H9 (cell line): ENCODE measurements at regions not wholly inside any gene's neighbourhood (a gene's known extent, or its start where the extent isn't known, plus 50 kb on each side); places are given as distances from the start of the nearest gene placed in this dataset.

Experiments used
- DNase-seq: peaks from one replicate; pipeline ENCODE4 v3.0.0-alpha.2; 2017
- H2AFZ ChIP-seq: one replicate; pipeline ENCODE4 v1.6.1; 2013; ENCODE audit warnings: mild to moderate bottlenecking, low read length, control low read depth, moderate library complexity
- H2AK5ac ChIP-seq: 2 replicates; pipeline ENCODE4 v1.6.1; 2013; ENCODE audit warnings: low read length, control low read depth, mixed read lengths; ENCODE audit not compliant: insufficient read length
- H2BK120ac ChIP-seq: one replicate; pipeline ENCODE4 v1.6.1; 2013; ENCODE audit warnings: low read depth, mild to moderate bottlenecking, low read length, control low read depth, inconsistent platforms; ENCODE audit not compliant: poor library complexity, severe bottlenecking
- H2BK12ac ChIP-seq: 2 replicates; pipeline ENCODE4 v1.6.1; 2013; ENCODE audit warnings: low read length, control low read depth, mixed read lengths, low read depth; ENCODE audit not compliant: insufficient read length
- H2BK15ac ChIP-seq: 2 replicates; pipeline ENCODE4 v1.6.1; 2013; ENCODE audit warnings: low read depth, low read length, control low read depth
- H2BK20ac ChIP-seq: one replicate; pipeline ENCODE4 v1.6.1; 2013; ENCODE audit warnings: low read depth, mild to moderate bottlenecking, low read length, control low read depth, inconsistent platforms; ENCODE audit not compliant: poor library complexity, severe bottlenecking
- H2BK5ac ChIP-seq: 2 replicates; pipeline ENCODE4 v1.6.1; 2013; ENCODE audit warnings: low read length, control low read depth, mixed read lengths; ENCODE audit not compliant: insufficient read length
- H3K14ac ChIP-seq: 2 replicates; pipeline ENCODE4 v1.6.1; 2013; ENCODE audit warnings: low read length, control low read depth; ENCODE audit not compliant: insufficient read depth
- H3K18ac ChIP-seq: 2 replicates; pipeline ENCODE4 v1.6.1; 2013; ENCODE audit warnings: low read depth, mild to moderate bottlenecking, mixed read lengths, low read length, control low read depth; ENCODE audit not compliant: insufficient read length
- H3K23ac ChIP-seq: 2 replicates; pipeline ENCODE4 v1.6.1; 2013; ENCODE audit warnings: low read length, control low read depth, mixed read lengths, low read depth; ENCODE audit not compliant: insufficient read length
- H3K23me2 ChIP-seq: 2 replicates; pipeline ENCODE4 v1.6.1; 2013; ENCODE audit warnings: low read depth, mild to moderate bottlenecking, mixed read lengths, low read length, control low read depth; ENCODE audit not compliant: insufficient read length, poor library complexity, severe bottlenecking
- H3K27ac ChIP-seq: 2 replicates; pipeline ENCODE4 v1.5.1; 2013; ENCODE audit warnings: low read length, control low read depth, mixed read lengths, low read depth; ENCODE audit not compliant: insufficient read length
- H3K27me3 ChIP-seq: 2 replicates; pipeline ENCODE4 v1.6.1; 2013; ENCODE audit warnings: low read length, control low read depth, inconsistent platforms; ENCODE audit not compliant: insufficient read depth
- H3K4ac ChIP-seq: 2 replicates; pipeline ENCODE4 v1.6.1; 2013; ENCODE audit warnings: low read depth, mild to moderate bottlenecking, control low read depth, inconsistent platforms, low read length, moderate library complexity
- H3K4me1 ChIP-seq: 2 replicates; pipeline ENCODE4 v1.6.1; 2013; ENCODE audit warnings: low read length, control low read depth, inconsistent platforms; ENCODE audit not compliant: insufficient read depth
- H3K4me2 ChIP-seq: 2 replicates; pipeline ENCODE4 v1.6.1; 2013; ENCODE audit warnings: low read length, control low read depth, mixed read lengths; ENCODE audit not compliant: insufficient read length, insufficient read depth
- H3K56ac ChIP-seq: 2 replicates; pipeline ENCODE4 v1.6.1; 2013; ENCODE audit warnings: low read depth, mild to moderate bottlenecking, mixed read lengths, low read length, control low read depth; ENCODE audit not compliant: insufficient read length
- H3K79me1 ChIP-seq: 2 replicates; pipeline ENCODE4 v1.6.1; 2013; ENCODE audit warnings: low read depth, mild to moderate bottlenecking, moderate library complexity, low read length, control low read depth, inconsistent platforms; ENCODE audit not compliant: insufficient read depth, poor library complexity, severe bottlenecking
- H3K79me2 ChIP-seq: 2 replicates; pipeline ENCODE4 v1.6.1; 2013; ENCODE audit warnings: low read length, control low read depth, inconsistent platforms; ENCODE audit not compliant: insufficient read depth
- H3K9ac ChIP-seq: 2 replicates; pipeline ENCODE4 v1.6.1; 2013; ENCODE audit warnings: low read length, control low read depth, mixed read lengths; ENCODE audit not compliant: insufficient read length; ENCODE audit errors: extremely low read depth
- H3K9me3 ChIP-seq: one replicate; pipeline ENCODE4 v1.6.1; 2013; ENCODE audit warnings: low read depth, low read length, inconsistent platforms; ENCODE audit not compliant: control insufficient read depth
- H3T11ph ChIP-seq: one replicate; pipeline ENCODE4 v1.6.1; 2013; ENCODE audit warnings: mild to moderate bottlenecking, low read length, control low read depth, inconsistent platforms
- H4K20me1 ChIP-seq: one replicate; pipeline ENCODE4 v1.6.1; 2013; ENCODE audit not compliant: control insufficient read depth, insufficient read length, insufficient read depth
- H4K5ac ChIP-seq: 2 replicates; pipeline ENCODE4 v1.6.1; 2013; ENCODE audit warnings: low read depth, mild to moderate bottlenecking, mixed read lengths, low read length, control low read depth; ENCODE audit not compliant: insufficient read length
- H4K8ac ChIP-seq: replicated peaks from 2 replicates; pipeline ENCODE4 v1.6.1; 2013; ENCODE audit warnings: low read length, control low read depth, mixed read lengths, low read depth; ENCODE audit not compliant: insufficient read length
- H4K91ac ChIP-seq: 2 replicates; pipeline ENCODE4 v1.6.1; 2013; ENCODE audit warnings: low read depth, mild to moderate bottlenecking, moderate library complexity, mixed read lengths, low read length, control low read depth; ENCODE audit not compliant: insufficient read length
- H3K27ac Mint-ChIP-seq, 3 experiments: 2 replicates in 2 of 3; 3 replicates in 1 of 3; pipeline ENCODE4 v1.8.0; 2020 to 2021; ENCODE audit warnings: mixed read lengths in 3 of 3, mild to moderate bottlenecking in 1 of 3, moderate library complexity in 1 of 3
- H3K27me3 Mint-ChIP-seq: 2 replicates; pipeline ENCODE4 v1.8.0; 2021; ENCODE audit warnings: low read depth, mild to moderate bottlenecking, moderate library complexity, mixed read lengths
- H3K36me3 Mint-ChIP-seq, 3 experiments: 2 replicates in 2 of 3; 3 replicates in 1 of 3; pipeline ENCODE4 v1.8.0; 2020 to 2021; ENCODE audit warnings: low read depth in 3 of 3, mixed read lengths in 3 of 3; ENCODE audit not compliant: insufficient read depth in 1 of 3
- H3K4me1 Mint-ChIP-seq, 2 experiments: 2 replicates each; pipeline ENCODE4 v1.8.0; 2020; ENCODE audit warnings: mixed read lengths in 2 of 2
- H3K4me3 Mint-ChIP-seq, 2 experiments: 2 replicates in 1 of 2; 3 replicates in 1 of 2; pipeline ENCODE4 v1.8.0; 2020 to 2021; ENCODE audit warnings: mild to moderate bottlenecking in 2 of 2, mixed read lengths in 2 of 2, moderate library complexity in 1 of 2
- H3K9me3 Mint-ChIP-seq, 2 experiments: 2 replicates in 1 of 2; 3 replicates in 1 of 2; pipeline ENCODE4 v1.8.0; 2020; ENCODE audit warnings: mild to moderate bottlenecking in 2 of 2, mixed read lengths in 2 of 2, moderate library complexity in 1 of 2
- TF ChIP-seq, protein P1 (sequence below): fragments of 200-600 bp; sonication (generic); conservative IDR thresholded peaks from 3 replicates; pipeline ENCODE4 v1.8.0; 2021; ENCODE audit warnings: antibody characterized with exemption, mild to moderate bottlenecking

DNA sequence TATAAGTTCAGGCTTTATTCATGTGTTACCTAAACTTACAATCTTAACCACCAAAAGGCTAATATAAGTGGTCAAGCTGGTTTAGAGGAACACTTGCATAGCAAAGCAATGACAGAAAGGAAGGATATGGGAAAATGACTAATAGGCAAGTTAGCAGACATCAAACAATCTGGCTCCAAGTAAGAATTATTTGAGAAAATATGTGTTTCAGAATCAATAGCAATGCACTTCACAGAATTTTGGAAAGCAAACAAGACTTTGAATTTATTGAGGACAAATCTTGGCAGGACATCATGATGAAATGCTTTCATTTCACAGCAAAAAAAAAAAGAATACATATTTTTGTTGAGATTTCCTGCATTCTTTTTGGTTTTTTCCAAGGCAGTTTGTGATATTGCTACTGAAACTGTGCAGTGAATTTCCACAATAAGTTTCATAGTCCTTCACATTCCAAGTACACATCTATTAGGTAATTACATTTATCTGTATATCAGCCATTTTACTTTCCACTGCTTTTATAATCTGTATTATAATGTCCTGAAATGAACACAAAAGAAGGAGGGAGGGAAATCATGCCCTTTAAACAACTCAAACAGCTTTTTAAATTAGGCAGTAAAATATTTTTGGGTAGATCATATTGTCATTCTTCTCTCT is 417.9 kb downstream of the NR2F1-AS1 start:
- no peaks in the 10 kb centered on the region for H3K79me2 ChIP-seq
- TF ChIP-seq, protein P1, sequence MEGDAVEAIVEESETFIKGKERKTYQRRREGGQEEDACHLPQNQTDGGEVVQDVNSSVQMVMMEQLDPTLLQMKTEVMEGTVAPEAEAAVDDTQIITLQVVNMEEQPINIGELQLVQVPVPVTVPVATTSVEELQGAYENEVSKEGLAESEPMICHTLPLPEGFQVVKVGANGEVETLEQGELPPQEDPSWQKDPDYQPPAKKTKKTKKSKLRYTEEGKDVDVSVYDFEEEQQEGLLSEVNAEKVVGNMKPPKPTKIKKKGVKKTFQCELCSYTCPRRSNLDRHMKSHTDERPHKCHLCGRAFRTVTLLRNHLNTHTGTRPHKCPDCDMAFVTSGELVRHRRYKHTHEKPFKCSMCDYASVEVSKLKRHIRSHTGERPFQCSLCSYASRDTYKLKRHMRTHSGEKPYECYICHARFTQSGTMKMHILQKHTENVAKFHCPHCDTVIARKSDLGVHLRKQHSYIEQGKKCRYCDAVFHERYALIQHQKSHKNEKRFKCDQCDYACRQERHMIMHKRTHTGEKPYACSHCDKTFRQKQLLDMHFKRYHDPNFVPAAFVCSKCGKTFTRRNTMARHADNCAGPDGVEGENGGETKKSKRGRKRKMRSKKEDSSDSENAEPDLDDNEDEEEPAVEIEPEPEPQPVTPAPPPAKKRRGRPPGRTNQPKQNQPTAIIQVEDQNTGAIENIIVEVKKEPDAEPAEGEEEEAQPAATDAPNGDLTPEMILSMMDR = no peak
- H2BK120ac ChIP-seq = no peak overlapping the region
- H3K36me3 Mint-ChIP-seq = no peaks in the 10 kb centered on the region
- no peak overlapping the region for H3K4ac ChIP-seq
- no peak overlapping the region for H2BK20ac ChIP-seq
- H3K27me3 Mint-ChIP-seq = no peaks in the 10 kb centered on the region; the same call in 1 of the 2 replicates
- no peak for DNase-seq
- no peak overlapping the region for H3K27ac ChIP-seq
- no peaks in the 10 kb centered on the region for H3K79me1 ChIP-seq
- H3K14ac ChIP-seq = no peak overlapping the region
- no peaks in the 10 kb centered on the region for H3K4me1 ChIP-seq
- no peaks in the 10 kb centered on the region; a peak in 1 of 5 replicates for H3K9me3 Mint-ChIP-seq
- no peak overlapping the region for H2BK15ac ChIP-seq
- H2BK5ac ChIP-seq = no peak overlapping the region
- H4K91ac ChIP-seq = no peak overlapping the region
- H4K8ac ChIP-seq = no peak overlapping the region
- H4K5ac ChIP-seq = no peak overlapping the region
- no peak overlapping the region for H3K23ac ChIP-seq
- peaks cover 6% of the 10 kb centered on the region in 2 experiments; a peak in 3 of 4 replicates for H3K4me1 Mint-ChIP-seq
- H2BK12ac ChIP-seq = no peak overlapping the region
- H3K4me2 ChIP-seq = no peak overlapping the region
- no peak overlapping the region for H3K4me3 Mint-ChIP-seq
- H4K20me1 ChIP-seq = no peaks in the 10 kb centered on the region
- no peak overlapping the region for H3K18ac ChIP-seq
- H3T11ph ChIP-seq = no peak overlapping the region
- no peaks in the 10 kb centered on the region for H3K27me3 ChIP-seq
- H3K23me2 ChIP-seq = no peaks in the 10 kb centered on the region
- H3K9ac ChIP-seq = no peak overlapping the region
- H3K27ac Mint-ChIP-seq = no peak overlapping the region
- no peak overlapping the region for H3K56ac ChIP-seq
- H3K9me3 ChIP-seq = no peaks in the 10 kb centered on the region
- H2AFZ ChIP-seq = no peak overlapping the region
- no peak overlapping the region for H2AK5ac ChIP-seq
